Fibroblast of the aortic adventitia (primary cell): ENCODE measurements at regions not wholly inside any gene's neighbourhood (a gene's known extent, or its start where the extent isn't known, plus 50 kb on each side); places are given as distances from the start of the nearest gene placed in this dataset.
A peak's percentile ranks its signal among the peaks of the same experiment; 100 is the strongest.

Experiments used
- DNase-seq: peaks from one replicate; pipeline ENCODE4 v3.0.0-alpha.2; 2010; ENCODE audit warnings: low read depth
- H3K4me3 ChIP-seq: 2 replicates; pipeline ENCODE4 v1.5.1; 2011; ENCODE audit warnings: low read depth, mild to moderate bottlenecking, control low read depth, low read length, moderate library complexity
- TF ChIP-seq, protein P1 (sequence below): IDR thresholded peaks from 2 replicates; pipeline ENCODE4 v1.5.1; 2011; ENCODE audit warnings: mild to moderate bottlenecking, low read length, control low read depth, inconsistent platforms; ENCODE audit not compliant: insufficient read depth

- no peak for DNase-seq
- TF ChIP-seq, protein P1, sequence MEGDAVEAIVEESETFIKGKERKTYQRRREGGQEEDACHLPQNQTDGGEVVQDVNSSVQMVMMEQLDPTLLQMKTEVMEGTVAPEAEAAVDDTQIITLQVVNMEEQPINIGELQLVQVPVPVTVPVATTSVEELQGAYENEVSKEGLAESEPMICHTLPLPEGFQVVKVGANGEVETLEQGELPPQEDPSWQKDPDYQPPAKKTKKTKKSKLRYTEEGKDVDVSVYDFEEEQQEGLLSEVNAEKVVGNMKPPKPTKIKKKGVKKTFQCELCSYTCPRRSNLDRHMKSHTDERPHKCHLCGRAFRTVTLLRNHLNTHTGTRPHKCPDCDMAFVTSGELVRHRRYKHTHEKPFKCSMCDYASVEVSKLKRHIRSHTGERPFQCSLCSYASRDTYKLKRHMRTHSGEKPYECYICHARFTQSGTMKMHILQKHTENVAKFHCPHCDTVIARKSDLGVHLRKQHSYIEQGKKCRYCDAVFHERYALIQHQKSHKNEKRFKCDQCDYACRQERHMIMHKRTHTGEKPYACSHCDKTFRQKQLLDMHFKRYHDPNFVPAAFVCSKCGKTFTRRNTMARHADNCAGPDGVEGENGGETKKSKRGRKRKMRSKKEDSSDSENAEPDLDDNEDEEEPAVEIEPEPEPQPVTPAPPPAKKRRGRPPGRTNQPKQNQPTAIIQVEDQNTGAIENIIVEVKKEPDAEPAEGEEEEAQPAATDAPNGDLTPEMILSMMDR, result no peak
- H3K4me3 ChIP-seq, result no peak overlapping the region
Measured at GRCh38 chr21:35926003-35926740, 134.2 kb downstream of the SETD4 start.

DNA sequence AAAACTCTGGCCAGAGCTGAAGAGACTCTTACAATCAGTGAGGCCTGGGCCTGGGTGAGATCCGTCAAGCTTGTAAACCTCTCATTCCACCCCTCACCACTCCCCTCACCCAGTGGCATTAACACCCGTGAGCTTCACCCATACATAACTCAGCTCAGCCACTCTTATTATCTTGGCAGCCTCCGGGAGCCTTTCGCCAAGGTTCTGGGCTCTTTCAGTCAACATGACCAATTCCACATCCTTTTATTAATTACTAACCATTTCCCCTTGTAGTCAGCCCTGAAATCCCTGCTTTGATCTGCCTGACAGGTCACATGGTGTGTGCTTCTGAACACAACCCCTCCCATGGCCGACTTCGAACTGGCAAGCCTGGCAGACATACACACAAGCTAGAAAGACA is 134.8 kb downstream of the SETD4 start:
- H3K4me3 ChIP-seq, result no peak overlapping the region
- DNase-seq, result peak; percentile 67
- TF ChIP-seq, protein P1, result no peak

DNA sequence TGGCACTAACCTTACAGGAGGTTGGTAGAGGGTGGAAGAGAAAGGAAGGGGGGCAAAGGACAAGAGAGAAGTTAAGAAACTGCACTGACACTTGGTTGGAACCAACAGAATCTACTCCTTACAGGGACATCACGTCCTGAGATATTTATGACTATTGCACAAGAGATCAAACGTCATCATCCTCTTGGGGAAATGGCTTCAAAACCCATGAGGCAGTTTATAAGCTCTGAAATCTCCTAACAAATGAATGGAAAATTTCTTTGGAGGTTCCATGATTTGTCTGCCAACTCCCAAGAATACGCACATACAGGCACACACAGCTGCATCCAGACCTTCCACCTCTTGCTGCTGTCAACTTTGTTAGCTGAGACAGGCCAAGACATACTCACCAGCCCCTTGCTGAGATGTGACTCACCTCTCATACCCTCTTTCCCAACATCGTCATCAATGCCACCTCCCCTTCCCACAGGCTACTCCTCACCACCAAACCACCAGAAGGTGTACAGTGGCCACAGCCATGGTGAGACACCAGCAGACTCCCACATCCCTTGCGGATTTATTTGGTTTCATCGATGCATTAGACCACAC is 135.5 kb downstream of the SETD4 start:
- TF ChIP-seq, protein P1, result no peak
- no peak overlapping the region for H3K4me3 ChIP-seq
- peak; percentile 54 for DNase-seq

DNA sequence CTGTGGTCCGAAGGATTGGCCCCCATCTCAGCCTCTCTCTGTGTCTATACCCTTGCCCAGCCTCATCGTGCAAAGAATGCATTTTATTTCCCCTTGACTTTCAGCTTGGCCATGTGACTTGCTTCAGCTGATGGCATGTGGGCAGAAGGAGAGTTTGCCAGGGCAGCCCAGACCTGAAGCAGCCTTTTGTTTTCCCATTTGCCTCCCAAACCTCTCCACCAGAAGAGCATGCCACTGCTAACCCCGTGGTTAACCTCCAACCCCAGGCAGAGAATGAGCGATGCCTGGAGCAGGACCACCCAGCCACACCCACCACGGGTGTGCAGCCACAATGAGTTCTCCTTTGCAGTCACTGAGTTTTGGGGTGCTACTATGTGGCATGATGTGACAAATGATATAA is 136.4 kb downstream of the SETD4 start:
- no peak for DNase-seq
- TF ChIP-seq, protein P1, result no peak
- H3K4me3 ChIP-seq, result no peak overlapping the region

- no peak for DNase-seq
- TF ChIP-seq, protein P1, result no peak
- no peak overlapping the region for H3K4me3 ChIP-seq
Measured at GRCh38 chr21:35922618-35923017, 137.7 kb downstream of the SETD4 start.

DNA sequence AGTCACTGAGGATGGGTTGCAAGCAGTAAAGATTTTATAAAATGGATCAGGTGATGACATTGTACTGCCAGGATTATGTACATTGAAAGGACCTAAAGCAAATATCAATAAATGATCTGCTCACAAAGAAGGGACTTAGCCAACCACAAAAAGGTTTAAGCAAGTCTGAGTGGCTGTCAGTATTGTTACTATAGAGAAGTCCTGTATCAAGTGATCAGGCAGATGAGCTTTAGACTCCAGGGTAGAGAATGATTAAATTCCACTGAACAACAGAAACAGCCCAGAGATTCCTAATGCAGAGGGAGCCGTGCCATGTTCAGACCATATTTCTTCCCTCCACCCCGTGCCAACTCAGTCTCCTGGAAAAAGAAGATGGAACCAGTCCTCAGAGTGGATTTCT is 138.9 kb downstream of the SETD4 start:
- TF ChIP-seq, protein P1, result no peak
- no peak overlapping the region for H3K4me3 ChIP-seq
- DNase-seq, result no peak

DNA sequence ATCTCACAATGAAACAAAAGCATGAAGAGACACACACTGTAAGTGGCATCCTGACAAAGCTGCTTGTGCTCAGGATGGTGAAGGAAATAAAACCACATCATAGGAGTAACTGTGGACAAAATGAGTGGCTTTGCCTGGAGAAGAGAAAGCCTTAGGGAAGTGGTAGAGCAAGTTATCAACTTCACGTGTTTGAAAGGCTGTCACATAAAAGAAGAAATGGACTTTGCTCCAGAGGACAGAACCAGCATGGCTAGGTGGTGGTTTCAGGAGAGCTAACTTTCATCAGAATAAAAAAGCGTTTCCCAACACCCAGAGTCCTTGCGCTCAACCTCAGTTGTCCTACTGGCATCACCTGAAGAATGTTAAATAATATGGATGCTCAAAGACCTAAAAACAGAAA is 139.9 kb downstream of the SETD4 start:
- H3K4me3 ChIP-seq, result no peak overlapping the region
- TF ChIP-seq, protein P1, result no peak
- no peak for DNase-seq
